Stomach (tissue), 4 donors: ENCODE measurements at regions not wholly inside any gene's neighbourhood (a gene's known extent, or its start where the extent isn't known, plus 50 kb on each side); places are given as distances from the start of the nearest gene placed in this dataset.

Experiments used
- CTCF ChIP-seq, 7 experiments: fragments of 450-650 bp in 4 of 7; fragments of 200-600 bp in 3 of 7; sonication (generic) in 3 of 7; IDR thresholded peaks; one replicate each; pipeline ENCODE4 v1.5.1; 2016 to 2019; ENCODE audit warnings: antibody characterized with exemption in 7 of 7, control low read depth in 2 of 7, mild to moderate bottlenecking in 1 of 7
- EP300 ChIP-seq: sonication (generic); formaldehyde crosslinking; IDR thresholded peaks from one replicate; pipeline ENCODE4 v1.6.1; 2017; ENCODE audit warnings: antibody characterized with exemption
- POLR2A ChIP-seq, 4 donors: fragments of 450-650 bp; IDR thresholded peaks; one replicate each; pipeline ENCODE4 v1.6.1; 2016; ENCODE audit warnings: antibody characterized with exemption in 4 of 4, control low read depth in 2 of 4, mild to moderate bottlenecking in 1 of 4, moderate library complexity in 1 of 4
- POLR2AphosphoS5 ChIP-seq, 3 donors: sonication (generic); formaldehyde crosslinking; IDR thresholded peaks; one replicate each; pipeline ENCODE4 v1.6.1; 2016; ENCODE audit warnings: antibody characterized with exemption in 3 of 3

DNA sequence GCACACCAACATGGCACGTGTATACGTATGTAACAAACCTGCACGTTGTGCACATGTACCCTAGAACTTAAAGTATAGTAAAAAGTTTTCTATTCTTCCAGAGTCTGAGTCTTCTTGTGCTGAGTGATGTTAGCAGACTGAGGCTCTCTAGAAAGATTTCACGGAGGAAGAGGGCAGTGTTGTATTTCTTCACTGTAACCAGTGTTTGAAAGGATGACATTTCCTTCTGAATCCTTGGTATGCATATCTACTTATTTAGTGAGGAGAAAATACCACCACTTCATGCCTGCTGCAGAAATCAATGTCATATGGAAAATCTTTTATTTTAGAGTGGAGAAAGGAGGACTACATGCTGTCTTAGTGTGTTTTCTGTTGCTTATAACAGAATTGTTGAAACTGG lies 357.1 kb downstream of the CCDC85A start:
- TF ChIP-seq CTCF (IDR thresholded peaks at IDR 0.05) (no peak), POLR2AphosphoS5 (IDR thresholded peaks at IDR 0.05) (no peak), POLR2A (IDR thresholded peaks at IDR 0.05) (no peak), EP300 (no peak)
